ENCODE measurements at regions not wholly inside any gene's neighbourhood (a gene's known extent, or its start where the extent isn't known, plus 50 kb on each side); places are given as distances from the start of the nearest gene placed in this dataset.
"Not testable (repeated sequence)": the region's sequence is repeated elsewhere in the genome, so short reads cannot be mapped to it uniquely, and the experiment has no call there.

DNA sequence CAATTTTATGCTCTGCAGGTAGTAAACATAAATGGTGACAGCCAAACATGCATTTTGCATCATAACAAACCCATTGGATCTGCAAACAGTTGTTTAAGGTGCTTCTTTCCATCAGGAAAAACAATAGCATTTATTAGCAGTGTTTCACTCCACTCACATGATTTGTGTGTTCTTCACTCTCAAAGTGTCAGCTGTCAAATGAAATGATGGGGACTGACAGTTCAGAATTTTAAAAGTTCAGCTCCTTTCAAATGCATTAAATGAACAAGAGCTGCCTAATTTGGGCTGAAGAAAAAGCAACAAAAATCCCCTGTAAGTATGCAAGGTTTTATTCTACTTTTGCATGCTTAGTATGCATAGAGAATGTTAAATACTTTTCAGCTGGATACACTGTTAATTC is 145.2 kb upstream of the CDIN1 start:
- TF ChIP-seq ZFX (IDR thresholded peaks at IDR 0.05) (no peak), CTCF (conservative IDR thresholded peaks at IDR 0.05) (no peak)
- H3K27ac ChIP-seq, result no peak overlapping the region

DNA sequence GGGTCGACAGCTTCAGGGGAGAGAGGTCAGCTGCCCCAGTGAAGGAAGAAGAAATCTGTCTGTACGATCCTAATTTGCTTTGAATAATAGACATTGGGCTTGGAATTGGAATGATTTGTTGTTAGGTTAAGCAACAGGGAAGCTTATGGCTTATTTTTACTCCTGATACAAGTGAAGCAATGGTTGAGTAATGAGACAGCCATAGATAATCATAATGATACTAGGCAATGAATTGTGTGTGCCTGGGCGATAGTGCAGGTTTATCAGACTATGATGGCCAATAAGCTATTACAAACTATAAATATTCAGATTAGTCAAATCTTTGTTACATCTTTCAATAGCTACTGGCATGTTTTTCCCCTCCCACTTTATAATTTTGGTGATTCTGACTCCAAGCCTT is 140.9 kb upstream of the CDIN1 start:
- H3K27ac ChIP-seq, result no peak overlapping the region
- TF ChIP-seq CTCF (conservative IDR thresholded peaks at IDR 0.05), result no peak
- no peak for TF ChIP-seq ZFX (IDR thresholded peaks at IDR 0.05)

GRCh38 chr15:36447373-36447772 is 132.1 kb upstream of the CDIN1 start:
- TF ChIP-seq CTCF (conservative IDR thresholded peaks at IDR 0.05) (no peak), ZFX (IDR thresholded peaks at IDR 0.05) (no peak)
- no peak overlapping the region for H3K27ac ChIP-seq

GRCh38 chr15:36448418-36448817 is 131.0 kb upstream of the CDIN1 start:
- TF ChIP-seq ZFX (IDR thresholded peaks at IDR 0.05), result no peak
- no peak for TF ChIP-seq CTCF (conservative IDR thresholded peaks at IDR 0.05)
- H3K27ac ChIP-seq, result no peak overlapping the region

- no peak overlapping the region for H3K27ac ChIP-seq
- TF ChIP-seq CTCF (conservative IDR thresholded peaks at IDR 0.05) (no peak), ZFX (IDR thresholded peaks at IDR 0.05) (no peak)
Measured at GRCh38 chr15:36449084-36449661, 130.3 kb upstream of the CDIN1 start.

DNA sequence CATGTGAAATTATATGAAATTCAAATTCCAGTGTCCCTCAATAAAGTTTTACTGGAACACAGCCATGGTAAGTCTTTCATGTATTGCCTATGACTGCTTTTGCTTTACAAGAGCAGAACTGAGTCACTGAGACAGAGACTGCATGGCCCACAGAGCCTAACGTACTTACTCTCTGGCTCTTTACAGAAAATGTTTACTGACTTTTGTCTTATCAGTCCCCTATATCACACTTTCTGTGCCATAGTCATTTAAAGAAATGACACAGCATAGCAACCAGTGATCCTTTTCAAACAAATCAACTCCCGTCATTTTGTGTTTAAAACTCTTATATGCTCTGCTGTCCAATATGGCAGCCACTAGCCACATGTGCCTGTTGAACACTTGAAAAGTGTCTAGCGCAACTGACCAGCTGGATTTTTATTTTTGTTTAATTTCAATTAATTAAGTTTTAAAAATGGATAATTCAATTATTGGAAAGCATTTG is 129.7 kb upstream of the CDIN1 start:
- TF ChIP-seq CTCF (conservative IDR thresholded peaks at IDR 0.05), result no peak
- TF ChIP-seq ZFX (IDR thresholded peaks at IDR 0.05), result no peak

DNA sequence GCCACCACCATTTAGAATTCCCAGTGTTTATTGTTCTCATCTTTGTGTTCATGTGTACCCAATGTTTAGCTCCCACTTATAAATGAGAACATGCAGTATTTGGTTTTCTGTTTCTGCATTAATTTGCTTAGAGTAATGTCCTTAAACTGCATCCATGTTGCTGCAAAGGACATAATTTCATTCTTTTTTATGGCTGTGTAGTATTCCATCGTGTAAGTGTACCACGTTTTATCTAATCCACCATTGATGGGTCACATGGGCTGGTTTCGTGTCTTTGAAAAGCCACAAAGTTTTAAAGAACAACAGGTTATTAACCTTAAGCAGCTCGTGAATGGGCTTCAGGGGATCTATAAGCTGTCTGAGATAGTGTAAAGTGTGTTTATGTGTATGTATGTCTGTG is 125.2 kb upstream of the CDIN1 start:
- H3K27ac ChIP-seq, result not testable (repeated sequence)

More for the DNA sequence above, 129.7 kb upstream of the CDIN1 start:
- no peak overlapping the region for H3K27ac ChIP-seq

DNA sequence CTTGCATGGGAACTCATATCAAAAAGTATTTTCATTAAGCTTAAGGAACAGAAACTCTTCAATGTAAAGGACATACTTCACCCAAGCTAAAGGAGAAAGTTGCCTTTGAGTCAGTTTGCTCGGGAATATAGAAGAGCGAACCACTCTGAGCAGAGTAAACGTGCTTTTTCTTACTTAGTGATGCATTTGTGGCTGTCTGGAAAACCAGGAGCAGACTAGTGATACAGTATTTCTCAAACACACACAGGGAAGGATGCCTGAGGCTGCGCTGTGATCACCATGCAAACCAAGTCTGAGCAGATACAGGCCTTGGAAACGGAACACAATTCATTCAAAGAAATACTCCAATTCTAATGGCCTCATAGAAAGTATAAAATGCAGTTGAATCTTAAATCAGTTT is 121.0 kb upstream of the CDIN1 start:
- TF ChIP-seq CTCF (conservative IDR thresholded peaks at IDR 0.05), result no peak
- no peak overlapping the region for H3K27ac ChIP-seq

Measured in C4-2B (cell line).